Muscle layer of duodenum (tissue), 2 donors: ENCODE measurements at regions not wholly inside any gene's neighbourhood (a gene's known extent, or its start where the extent isn't known, plus 50 kb on each side); places are given as distances from the start of the nearest gene placed in this dataset.
"Not testable (repeated sequence)": the region's sequence is repeated elsewhere in the genome, so short reads cannot be mapped to it uniquely, and the experiment has no call there.

Experiments
- H3K27ac ChIP-seq: one replicate; pipeline ENCODE4 v1.7.0; 2013; ENCODE audit warnings: mild to moderate bottlenecking, low read length
- H3K27me3 ChIP-seq: one replicate; pipeline ENCODE4 v1.7.0; 2013; ENCODE audit warnings: low read depth, mild to moderate bottlenecking, control low read depth, low read length
- H3K36me3 ChIP-seq, 2 donors: one replicate each; pipeline ENCODE4 v1.7.0; 2013; ENCODE audit warnings: low read length in 2 of 2, control low read depth in 1 of 2, mild to moderate bottlenecking in 1 of 2; ENCODE audit not compliant: insufficient read depth in 2 of 2, control insufficient read depth in 1 of 2
- H3K4me1 ChIP-seq, 2 donors: one replicate each; pipeline ENCODE4 v1.7.0; 2013; ENCODE audit warnings: low read length in 2 of 2, mild to moderate bottlenecking in 2 of 2, control low read depth in 1 of 2, moderate library complexity in 1 of 2; ENCODE audit not compliant: insufficient read depth in 2 of 2, control insufficient read depth in 1 of 2
- H3K4me3 ChIP-seq, 2 donors: one replicate each; pipeline ENCODE4 v1.7.0; 2013; ENCODE audit warnings: low read length in 2 of 2, low read depth in 1 of 2, mild to moderate bottlenecking in 1 of 2
- H3K9me3 ChIP-seq, 2 donors: one replicate each; pipeline ENCODE4 v1.7.0; 2013; ENCODE audit warnings: low read length in 2 of 2, control low read depth in 1 of 2, mild to moderate bottlenecking in 1 of 2; ENCODE audit not compliant: control insufficient read depth in 1 of 2
- donor health status: healthy.

DNA sequence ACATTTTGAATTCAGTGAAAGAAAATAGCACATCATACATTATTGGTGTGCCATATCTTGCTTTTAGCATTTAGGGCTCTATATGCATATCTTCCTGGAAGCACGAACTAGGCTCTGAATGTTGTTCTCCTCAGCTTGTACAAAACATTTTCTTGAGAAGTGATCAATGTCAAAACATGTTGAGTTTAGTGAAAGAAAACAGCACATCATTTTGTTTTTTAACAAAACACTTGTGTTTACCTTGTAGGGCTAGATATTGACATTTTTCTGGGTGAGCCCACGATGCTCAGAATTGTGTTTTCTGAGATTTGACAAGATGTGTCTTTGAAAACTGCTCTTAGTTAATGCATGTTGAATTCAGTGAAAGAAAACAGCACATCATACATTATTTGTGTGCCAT lies 81.0 kb downstream of the ASCL4 start:
- Histone ChIP-seq H3K36me3 (no peaks in the 10 kb centered on the region), H3K4me3 (no peak overlapping the region), H3K9me3 (no peaks in the 10 kb centered on the region), H3K27me3 (no peaks in the 10 kb centered on the region), H3K4me1 (no peaks in the 10 kb centered on the region), H3K27ac (no peak overlapping the region)

DNA sequence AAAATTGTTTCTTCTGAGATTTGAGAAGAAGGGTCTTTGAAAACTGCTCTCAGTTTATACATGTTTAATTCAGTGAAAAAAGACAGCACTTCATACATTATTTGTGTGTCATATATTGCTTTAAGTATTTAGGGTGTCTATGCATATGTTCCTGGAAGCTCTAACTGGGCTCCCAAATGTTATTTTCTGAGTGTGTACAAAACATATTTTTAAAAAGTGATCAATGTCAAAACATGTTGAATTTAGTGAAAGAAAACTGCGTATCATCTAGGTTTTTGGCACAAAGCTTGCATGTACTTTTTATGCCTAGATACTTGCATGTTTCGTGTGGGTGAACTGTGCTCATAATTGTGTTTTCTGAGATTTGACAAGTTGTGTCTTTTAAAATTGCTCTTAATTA lies 81.6 kb downstream of the ASCL4 start:
- Histone ChIP-seq H3K4me3 (no peak overlapping the region), H3K27ac (no peak overlapping the region), H3K9me3 (no peaks in the 10 kb centered on the region), H3K36me3 (no peaks in the 10 kb centered on the region), H3K4me1 (no peaks in the 10 kb centered on the region), H3K27me3 (no peaks in the 10 kb centered on the region)

DNA sequence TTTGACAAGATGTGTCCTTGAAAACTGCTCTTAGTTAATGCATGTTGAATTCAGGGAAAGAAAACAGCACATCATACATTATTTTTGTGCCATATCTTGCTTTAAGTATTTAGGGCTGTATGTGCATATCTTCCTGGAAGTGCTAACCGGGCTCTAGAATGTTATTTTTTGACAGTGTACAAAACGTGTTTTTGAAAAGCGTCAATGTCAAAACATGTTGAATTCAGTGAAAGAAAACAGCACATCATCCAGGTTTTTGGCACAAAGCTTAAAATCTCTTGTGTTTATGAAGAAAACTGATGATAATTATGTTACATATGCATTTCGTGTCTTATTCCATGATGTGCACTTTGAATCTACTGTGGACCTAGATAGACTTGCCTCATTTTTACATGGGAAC lies 82.7 kb downstream of the ASCL4 start:
- Histone ChIP-seq H3K27me3 (no peaks in the 10 kb centered on the region), H3K4me1 (no peaks in the 10 kb centered on the region), H3K36me3 (no peaks in the 10 kb centered on the region), H3K9me3 (no peaks in the 10 kb centered on the region), H3K27ac (no peak overlapping the region), H3K4me3 (no peak overlapping the region)

DNA sequence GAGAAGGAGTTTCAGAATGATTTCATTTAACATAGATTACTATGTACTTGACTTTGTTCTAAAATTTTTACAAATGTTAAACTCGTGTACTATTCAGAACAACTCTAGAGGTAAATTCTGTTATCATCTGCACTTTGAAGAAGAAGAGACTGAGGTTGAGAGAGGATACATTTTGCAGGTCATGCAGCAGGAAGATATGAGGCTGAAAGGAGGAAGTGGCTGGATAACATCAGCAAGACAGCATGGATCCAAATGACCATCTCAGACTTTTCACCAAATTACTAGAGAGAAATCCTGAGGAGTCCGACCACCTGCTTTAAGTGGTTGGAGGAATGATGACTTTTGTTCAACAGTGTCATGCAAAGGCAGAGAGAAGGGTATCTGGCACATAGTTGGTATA lies 84.9 kb downstream of the ASCL4 start:
- Histone ChIP-seq H3K4me1 (peaks cover 0 to 4% of the 10 kb centered on the region in 2 donors), H3K36me3 (no peaks in the 10 kb centered on the region), H3K4me3 (no peak overlapping the region), H3K27ac (no peak overlapping the region), H3K27me3 (no peaks in the 10 kb centered on the region), H3K9me3 (no peaks in the 10 kb centered on the region)

DNA sequence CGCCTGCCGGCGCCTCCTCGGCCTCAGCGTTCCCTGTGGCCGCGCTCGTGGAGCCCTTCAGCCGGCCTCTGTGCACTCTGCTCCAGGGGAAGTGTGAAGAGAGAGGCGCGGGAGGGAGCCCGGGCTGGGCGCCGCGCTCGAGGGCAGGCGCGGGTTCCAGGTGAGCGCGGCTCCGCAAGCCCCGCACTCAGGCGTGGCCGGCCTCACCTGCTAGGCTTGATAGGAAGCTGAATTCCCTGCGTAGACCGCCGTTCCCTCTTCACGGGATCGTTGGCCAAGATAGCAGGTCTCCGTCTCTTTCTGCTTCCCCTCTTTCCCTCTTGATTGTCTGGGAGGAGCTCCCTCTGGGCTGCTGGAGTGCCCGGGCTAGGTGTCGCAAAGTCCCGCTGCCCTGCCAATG lies 89.7 kb downstream of the ASCL4 start:
- Histone ChIP-seq H3K27me3 (no peaks in the 10 kb centered on the region), H3K4me3 (peak overlapping the region in 1 of 2 donors; percentile 47), H3K9me3 (peaks cover 0 to 2% of the 10 kb centered on the region in 2 donors), H3K4me1 (peaks cover 0 to 5% of the 10 kb centered on the region in 2 donors), H3K27ac (no peak overlapping the region), H3K36me3 (no peaks in the 10 kb centered on the region)

DNA sequence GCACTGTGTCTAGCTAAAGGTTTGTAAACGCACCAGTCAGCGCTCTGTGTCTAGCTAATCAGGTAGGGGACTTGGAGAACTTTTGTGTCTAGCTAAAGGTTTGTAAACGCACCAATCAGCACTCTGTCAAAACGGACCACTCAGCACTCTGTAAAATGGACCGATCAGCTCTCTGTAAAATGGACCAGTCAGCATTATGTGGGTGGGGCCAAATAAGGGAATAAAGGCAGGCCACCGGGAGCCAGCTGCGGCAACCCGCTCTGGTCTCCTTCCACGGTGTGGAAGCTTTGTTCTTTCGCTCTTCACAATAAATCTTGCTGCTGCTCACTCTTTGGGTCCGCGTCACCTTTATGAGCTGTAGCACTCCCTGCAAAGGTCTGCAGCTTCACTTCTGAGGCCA lies 90.2 kb downstream of the ASCL4 start:
- H3K9me3 ChIP-seq, H3K4me1 ChIP-seq, H3K27me3 ChIP-seq, H3K4me3 ChIP-seq, H3K36me3 ChIP-seq, H3K27ac ChIP-seq: not testable (repeated sequence)

DNA sequence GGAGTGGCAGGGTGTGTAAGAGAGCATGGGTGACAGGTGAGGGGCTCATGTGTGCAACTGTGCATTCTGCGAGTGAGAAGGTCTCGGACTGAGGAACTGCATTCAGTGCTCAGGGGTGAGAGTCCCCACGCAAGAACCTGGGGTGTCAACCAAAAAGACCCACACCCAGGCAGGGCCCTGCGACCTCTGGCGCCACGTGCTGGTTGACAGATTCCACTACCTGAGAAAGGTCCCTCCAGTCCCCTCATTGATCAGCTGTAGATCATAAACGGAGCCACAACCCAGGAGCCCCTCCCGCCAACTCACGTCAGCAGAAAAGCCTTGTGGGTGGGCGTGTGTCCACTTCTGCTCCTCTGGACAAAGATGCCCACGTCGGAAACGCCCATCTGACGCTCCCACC lies 98.7 kb downstream of the ASCL4 start:
- Histone ChIP-seq H3K4me1 (no peaks in the 10 kb centered on the region), H3K4me3 (no peak overlapping the region), H3K9me3 (no peaks in the 10 kb centered on the region), H3K27me3 (peaks cover 5% of the 10 kb centered on the region), H3K27ac (no peak overlapping the region), H3K36me3 (no peaks in the 10 kb centered on the region)

DNA sequence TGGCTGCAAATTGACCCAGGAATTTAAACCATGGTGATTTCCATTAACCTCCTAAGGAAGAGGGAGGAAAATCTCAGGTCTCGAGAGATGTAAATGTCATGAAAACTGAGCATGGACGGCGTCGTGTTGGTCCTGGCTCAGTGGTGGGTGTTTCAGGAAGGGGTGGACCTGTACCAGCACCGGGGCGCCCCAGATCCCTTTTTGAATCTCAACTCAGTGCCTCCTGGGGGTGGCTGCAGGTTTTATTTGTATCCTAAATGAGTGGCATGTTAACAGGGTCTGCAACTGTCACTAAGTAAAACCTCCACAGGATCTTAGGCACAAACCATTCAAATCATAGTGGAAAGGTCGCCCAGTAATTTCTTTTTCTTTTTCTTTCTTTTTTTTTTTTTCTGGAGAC lies 101.3 kb downstream of the ASCL4 start:
- Histone ChIP-seq H3K4me1 (no peaks in the 10 kb centered on the region), H3K27me3 (peaks cover 5% of the 10 kb centered on the region), H3K27ac (no peak overlapping the region), H3K9me3 (no peaks in the 10 kb centered on the region), H3K36me3 (no peaks in the 10 kb centered on the region), H3K4me3 (no peak overlapping the region)

DNA sequence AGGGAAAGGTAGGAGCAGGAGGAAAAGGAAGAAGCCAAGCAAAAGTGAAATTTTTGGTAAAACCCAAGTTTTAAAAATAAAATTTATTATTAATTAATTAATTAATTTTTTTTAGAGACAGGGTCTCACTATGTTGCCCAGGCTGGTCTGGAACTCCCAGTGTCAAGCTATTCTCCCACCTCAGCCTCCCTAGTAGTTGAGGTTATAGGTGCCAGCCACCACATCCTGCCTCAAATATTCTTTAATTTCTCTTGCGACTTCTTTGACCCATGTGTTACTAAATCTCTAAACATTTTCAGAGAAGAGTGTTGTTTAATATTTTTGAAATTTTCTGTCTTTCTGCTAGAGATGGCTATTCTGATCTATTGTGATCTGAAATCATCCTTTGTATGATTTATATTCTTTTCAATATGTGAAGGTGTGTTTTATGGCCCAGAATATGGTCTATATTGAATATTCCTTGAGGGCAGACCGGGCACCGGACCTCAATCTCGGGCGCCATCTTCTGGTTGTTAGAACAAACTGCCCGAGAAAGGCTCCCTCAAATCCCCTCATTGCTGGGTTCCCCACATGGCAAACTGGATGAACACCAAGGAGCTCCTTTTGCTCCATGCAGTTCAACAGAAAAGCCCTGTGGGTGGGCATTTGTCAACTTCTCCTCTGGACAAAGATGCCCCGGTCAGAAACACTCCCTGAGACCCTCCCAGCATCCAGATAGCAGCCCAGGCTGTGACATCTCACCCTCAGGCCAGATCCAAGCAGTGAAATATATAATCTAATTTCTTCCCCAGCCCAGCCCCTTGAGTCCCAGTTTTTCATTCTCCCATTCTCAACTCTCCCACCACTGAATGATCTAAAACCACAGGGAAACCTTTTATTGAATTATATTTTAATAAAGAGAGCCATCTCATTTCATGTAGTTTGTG lies 110.5 kb downstream of the ASCL4 start:
- no peaks in the 10 kb centered on the region for H3K27me3 ChIP-seq

DNA sequence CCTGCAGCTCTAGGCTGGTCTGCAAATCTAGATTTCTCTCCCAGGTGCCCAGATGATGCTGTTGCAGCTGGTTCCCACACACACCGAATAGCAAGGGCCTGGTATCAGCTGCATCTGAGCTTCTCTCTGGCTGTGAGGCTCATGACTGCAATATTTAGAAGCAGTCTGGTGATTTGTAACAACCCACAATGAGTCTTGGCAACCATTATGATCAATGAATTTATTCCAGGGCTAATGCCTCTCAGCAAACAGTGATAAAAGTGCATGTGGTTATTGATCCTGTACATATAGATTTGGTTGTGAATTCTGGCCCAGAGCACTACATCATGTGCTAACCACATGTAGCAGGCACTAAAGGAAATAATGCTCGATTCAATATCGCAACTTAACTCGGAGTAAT lies 114.3 kb downstream of the ASCL4 start:
- no peak overlapping the region for H3K27ac ChIP-seq
- H3K36me3 ChIP-seq = no peaks in the 10 kb centered on the region
- no peaks in the 10 kb centered on the region for H3K4me1 ChIP-seq
- H3K9me3 ChIP-seq = no peaks in the 10 kb centered on the region
- H3K4me3 ChIP-seq = no peak overlapping the region
- no peaks in the 10 kb centered on the region for H3K27me3 ChIP-seq

More for the DNA sequence above, 110.5 kb downstream of the ASCL4 start:
- no peak overlapping the region for H3K4me3 ChIP-seq
- H3K4me1 ChIP-seq = no peaks in the 10 kb centered on the region
- no peaks in the 10 kb centered on the region for H3K36me3 ChIP-seq
- no peak overlapping the region for H3K27ac ChIP-seq
- H3K9me3 ChIP-seq = no peaks in the 10 kb centered on the region

DNA sequence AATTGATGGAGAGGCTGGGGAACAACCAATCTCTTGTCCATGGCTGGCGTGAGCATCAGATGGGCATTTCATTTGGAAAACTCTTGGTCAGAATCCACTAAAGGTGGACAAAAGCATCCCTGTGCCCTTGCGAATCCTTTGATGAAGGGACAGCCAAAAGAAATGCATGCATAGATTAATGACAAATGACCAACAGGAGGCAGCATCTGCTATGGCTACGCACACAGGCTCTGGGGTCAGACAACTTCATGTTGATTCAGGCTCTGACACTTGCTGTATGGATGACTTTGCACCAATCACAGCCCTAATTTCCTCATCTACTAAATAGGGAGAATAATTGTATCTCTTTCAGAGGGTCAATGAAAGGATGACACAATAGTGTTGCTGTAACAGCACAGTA lies 117.5 kb downstream of the ASCL4 start:
- Histone ChIP-seq H3K9me3 (no peaks in the 10 kb centered on the region), H3K27ac (no peak overlapping the region), H3K27me3 (no peaks in the 10 kb centered on the region), H3K36me3 (no peaks in the 10 kb centered on the region), H3K4me3 (no peak overlapping the region), H3K4me1 (no peaks in the 10 kb centered on the region)

DNA sequence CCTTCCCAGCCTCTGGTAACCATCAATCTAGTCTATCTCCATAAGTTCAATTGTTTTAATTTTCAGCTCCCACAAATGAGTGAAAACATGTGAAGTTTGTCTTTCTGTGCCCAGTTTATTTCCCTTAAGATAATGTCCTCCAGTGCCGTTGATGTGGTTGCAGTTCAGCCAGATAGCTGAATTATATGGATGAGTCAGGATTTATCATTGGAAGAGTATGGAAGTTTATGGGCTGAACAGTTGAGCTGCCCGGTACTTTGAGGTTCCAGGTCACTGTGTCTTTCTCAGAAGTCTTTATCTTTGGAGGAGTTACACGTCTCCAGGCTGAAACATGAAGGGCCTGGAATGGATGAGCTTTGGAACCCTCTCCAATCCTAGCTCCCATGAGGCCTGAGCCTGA lies 120.1 kb downstream of the ASCL4 start:
- Histone ChIP-seq H3K4me1 (no peaks in the 10 kb centered on the region), H3K4me3 (no peak overlapping the region), H3K9me3 (no peaks in the 10 kb centered on the region), H3K36me3 (no peaks in the 10 kb centered on the region), H3K27ac (no peak overlapping the region), H3K27me3 (no peaks in the 10 kb centered on the region)
